HL-60 (cell line): ENCODE measurements at regions not wholly inside any gene's neighbourhood (a gene's known extent, or its start where the extent isn't known, plus 50 kb on each side); places are given as distances from the start of the nearest gene placed in this dataset.
"Not testable (repeated sequence)": the region's sequence is repeated elsewhere in the genome, so short reads cannot be mapped to it uniquely, and the experiment has no call there.

Source experiments
- DNase-seq, 2 experiments: peaks; one replicate each; pipeline ENCODE4 v3.0.0-alpha.2; 2010 to 2020; ENCODE audit warnings: low read depth in 1 of 2, low spot score in 1 of 2
- H3K27ac ChIP-seq: fragments of 250-450 bp; sonication (Bioruptor Pico); replicated peaks from 2 replicates; pipeline ENCODE4 v1.5.1; 2020; ENCODE audit warnings: mild to moderate bottlenecking, moderate library complexity
- H3K27me3 ChIP-seq: fragments of 250-450 bp; sonication (Bioruptor Pico); 2 replicates; pipeline ENCODE4 v1.5.1; 2021; ENCODE audit warnings: mild to moderate bottlenecking, moderate library complexity; ENCODE audit not compliant: insufficient read depth, poor library complexity, severe bottlenecking
- H3K4me3 ChIP-seq: replicated peaks from 2 replicates; pipeline ENCODE4 v1.5.1; 2011; ENCODE audit warnings: mild to moderate bottlenecking, control low read depth, low read length; ENCODE audit not compliant: insufficient read depth
- GABPA ChIP-seq: IDR thresholded peaks from 2 replicates; pipeline ENCODE4 v1.6.1; 2012; ENCODE audit warnings: low read depth
- POLR2AphosphoS5 ChIP-seq: IDR thresholded peaks from 2 replicates; pipeline ENCODE4 v1.6.1; 2012; ENCODE audit warnings: low read depth
- REST ChIP-seq: IDR thresholded peaks from 2 replicates; pipeline ENCODE4 v1.6.1; 2012; ENCODE audit warnings: low read depth; ENCODE audit not compliant: insufficient replicate concordance
- SPI1 ChIP-seq: IDR thresholded peaks from 2 replicates; pipeline ENCODE4 v1.6.1; 2012; ENCODE audit warnings: low read depth, mild to moderate bottlenecking, borderline replicate concordance
- TF ChIP-seq, protein P1 (sequence below): IDR thresholded peaks from one replicate; pipeline ENCODE4 v1.5.1; 2011; ENCODE audit warnings: low read length, control low read depth, inconsistent platforms; ENCODE audit not compliant: insufficient read depth

GRCh38 chr13:78868991-78869390 lies 210.0 kb upstream of the OBI1 start:
- H3K27ac ChIP-seq = no peak overlapping the region
- no peak overlapping the region for H3K4me3 ChIP-seq
- TF ChIP-seq SPI1 = no peak
- no peak for TF ChIP-seq REST
- no peak for TF ChIP-seq POLR2AphosphoS5
- TF ChIP-seq GABPA = no peak
- TF ChIP-seq, protein P1, sequence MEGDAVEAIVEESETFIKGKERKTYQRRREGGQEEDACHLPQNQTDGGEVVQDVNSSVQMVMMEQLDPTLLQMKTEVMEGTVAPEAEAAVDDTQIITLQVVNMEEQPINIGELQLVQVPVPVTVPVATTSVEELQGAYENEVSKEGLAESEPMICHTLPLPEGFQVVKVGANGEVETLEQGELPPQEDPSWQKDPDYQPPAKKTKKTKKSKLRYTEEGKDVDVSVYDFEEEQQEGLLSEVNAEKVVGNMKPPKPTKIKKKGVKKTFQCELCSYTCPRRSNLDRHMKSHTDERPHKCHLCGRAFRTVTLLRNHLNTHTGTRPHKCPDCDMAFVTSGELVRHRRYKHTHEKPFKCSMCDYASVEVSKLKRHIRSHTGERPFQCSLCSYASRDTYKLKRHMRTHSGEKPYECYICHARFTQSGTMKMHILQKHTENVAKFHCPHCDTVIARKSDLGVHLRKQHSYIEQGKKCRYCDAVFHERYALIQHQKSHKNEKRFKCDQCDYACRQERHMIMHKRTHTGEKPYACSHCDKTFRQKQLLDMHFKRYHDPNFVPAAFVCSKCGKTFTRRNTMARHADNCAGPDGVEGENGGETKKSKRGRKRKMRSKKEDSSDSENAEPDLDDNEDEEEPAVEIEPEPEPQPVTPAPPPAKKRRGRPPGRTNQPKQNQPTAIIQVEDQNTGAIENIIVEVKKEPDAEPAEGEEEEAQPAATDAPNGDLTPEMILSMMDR = no peak
- peaks cover 4% of the 10 kb centered on the region for H3K27me3 ChIP-seq
- no peak for DNase-seq

DNA sequence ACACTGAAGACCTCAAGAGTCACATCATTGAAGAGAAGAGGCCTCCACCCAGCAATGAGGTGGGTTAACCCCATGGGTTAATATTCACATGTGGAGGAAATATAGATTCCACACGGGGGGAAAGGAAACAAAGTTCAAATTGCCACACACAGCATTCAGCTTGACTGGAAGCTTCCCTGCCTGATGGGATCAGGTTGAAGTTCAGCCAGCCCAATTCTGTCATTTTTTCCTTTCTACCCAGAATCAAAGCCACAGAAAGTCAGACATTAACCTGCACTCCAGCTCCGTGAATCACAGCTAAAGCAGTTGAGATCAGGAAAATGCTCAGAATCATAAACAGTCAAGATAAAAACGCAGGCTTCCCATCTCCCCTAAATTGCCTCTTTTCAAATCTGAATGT lies 208.7 kb upstream of the OBI1 start:
- Histone ChIP-seq H3K27me3 (peaks cover 4% of the 10 kb centered on the region), H3K27ac (no peak overlapping the region), H3K4me3 (no peak overlapping the region)
- TF ChIP-seq, protein P1 = no peak
- no peak for TF ChIP-seq SPI1
- no peak for TF ChIP-seq REST
- TF ChIP-seq POLR2AphosphoS5 = no peak
- TF ChIP-seq GABPA = no peak
- no peak for DNase-seq

DNA sequence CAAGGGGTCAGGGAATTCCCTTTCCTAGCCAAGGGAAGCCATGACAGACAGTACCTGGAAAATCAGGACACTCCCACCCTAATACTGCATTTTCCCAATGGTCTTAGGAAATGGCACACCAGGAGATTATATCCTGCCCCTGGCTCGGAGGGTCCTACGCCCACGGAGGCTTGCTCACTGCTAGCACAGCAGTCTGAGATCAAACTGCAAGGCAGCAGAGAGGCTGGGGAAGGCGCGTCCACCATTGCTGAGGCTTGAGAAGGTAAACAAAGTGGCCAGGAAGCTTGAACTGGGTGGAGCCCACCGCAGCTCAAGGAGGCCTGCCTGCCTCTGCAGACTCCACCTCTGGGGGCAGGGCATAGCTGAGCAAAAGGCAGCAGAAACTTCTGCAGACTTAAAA lies 207.1 kb upstream of the OBI1 start:
- H3K27ac ChIP-seq, H3K4me3 ChIP-seq, DNase-seq, H3K27me3 ChIP-seq: not testable (repeated sequence)

DNA sequence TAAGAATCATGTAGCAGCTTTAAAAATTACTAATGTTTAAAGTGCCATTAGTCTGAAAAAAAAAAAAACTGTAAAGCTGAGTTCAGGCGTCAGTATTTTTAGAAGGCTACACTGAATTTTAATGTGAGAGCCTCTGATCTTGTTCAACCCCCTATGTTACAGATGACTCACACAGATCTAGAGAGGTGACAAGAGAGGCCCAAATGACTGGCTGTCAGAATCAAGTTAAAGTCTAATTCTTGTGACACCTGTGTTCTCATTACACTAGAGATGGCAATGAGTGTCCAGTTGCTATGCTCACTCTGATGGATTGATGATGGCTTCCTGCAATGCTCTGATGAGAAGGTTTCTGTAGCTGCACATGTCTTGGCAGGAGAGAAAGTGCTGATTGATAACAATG lies 203.5 kb upstream of the OBI1 start:
- TF ChIP-seq, protein P1 = no peak
- no peak for TF ChIP-seq GABPA
- TF ChIP-seq SPI1 = no peak
- TF ChIP-seq REST = no peak
- no peak for DNase-seq
- H3K27ac ChIP-seq = no peak overlapping the region
- no peaks in the 10 kb centered on the region for H3K27me3 ChIP-seq
- H3K4me3 ChIP-seq = no peak overlapping the region
